ENCODE measurements at regions not wholly inside any gene's neighbourhood (a gene's known extent, or its start where the extent isn't known, plus 50 kb on each side); places are given as distances from the start of the nearest gene placed in this dataset.

DNA sequence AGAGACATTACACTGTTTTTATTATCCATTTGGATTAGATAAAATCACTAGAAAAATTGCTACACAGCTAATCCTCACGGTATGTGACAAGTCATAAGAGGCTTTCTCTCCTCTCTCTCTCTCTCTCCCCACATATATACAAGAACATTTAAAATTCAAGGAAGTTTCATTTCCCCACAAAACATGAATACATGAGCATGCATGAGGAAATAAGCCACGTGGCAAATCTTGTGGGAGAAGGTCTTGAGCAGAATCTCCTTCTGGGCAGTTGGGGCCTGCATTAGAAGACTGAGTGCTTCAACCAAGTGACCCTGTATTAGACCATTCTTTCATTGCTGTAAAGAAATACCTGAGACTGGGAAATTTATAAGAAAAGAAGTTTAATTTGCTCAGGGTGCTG, 1313.1 kb downstream of the MRPL39 start:
- Mint-ChIP-seq H3K27ac (no peak overlapping the region), H3K4me1 (no peaks in the 10 kb centered on the region), H3K27me3 (ENCODE audit: low read depth) (no peaks in the 10 kb centered on the region), H3K4me3 (no peak overlapping the region), H3K36me3 (no peaks in the 10 kb centered on the region), H3K9me3 (peaks cover 16% of the 10 kb centered on the region)
- TF ChIP-seq, protein P1, sequence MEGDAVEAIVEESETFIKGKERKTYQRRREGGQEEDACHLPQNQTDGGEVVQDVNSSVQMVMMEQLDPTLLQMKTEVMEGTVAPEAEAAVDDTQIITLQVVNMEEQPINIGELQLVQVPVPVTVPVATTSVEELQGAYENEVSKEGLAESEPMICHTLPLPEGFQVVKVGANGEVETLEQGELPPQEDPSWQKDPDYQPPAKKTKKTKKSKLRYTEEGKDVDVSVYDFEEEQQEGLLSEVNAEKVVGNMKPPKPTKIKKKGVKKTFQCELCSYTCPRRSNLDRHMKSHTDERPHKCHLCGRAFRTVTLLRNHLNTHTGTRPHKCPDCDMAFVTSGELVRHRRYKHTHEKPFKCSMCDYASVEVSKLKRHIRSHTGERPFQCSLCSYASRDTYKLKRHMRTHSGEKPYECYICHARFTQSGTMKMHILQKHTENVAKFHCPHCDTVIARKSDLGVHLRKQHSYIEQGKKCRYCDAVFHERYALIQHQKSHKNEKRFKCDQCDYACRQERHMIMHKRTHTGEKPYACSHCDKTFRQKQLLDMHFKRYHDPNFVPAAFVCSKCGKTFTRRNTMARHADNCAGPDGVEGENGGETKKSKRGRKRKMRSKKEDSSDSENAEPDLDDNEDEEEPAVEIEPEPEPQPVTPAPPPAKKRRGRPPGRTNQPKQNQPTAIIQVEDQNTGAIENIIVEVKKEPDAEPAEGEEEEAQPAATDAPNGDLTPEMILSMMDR (IDR thresholded peaks at IDR 0.05; ENCODE audit: unreplicated experiment), result no peak
- DNase-seq (ENCODE audit: low spot score in 2 of 2, unreplicated experiment in 2 of 2), result no peak

DNA sequence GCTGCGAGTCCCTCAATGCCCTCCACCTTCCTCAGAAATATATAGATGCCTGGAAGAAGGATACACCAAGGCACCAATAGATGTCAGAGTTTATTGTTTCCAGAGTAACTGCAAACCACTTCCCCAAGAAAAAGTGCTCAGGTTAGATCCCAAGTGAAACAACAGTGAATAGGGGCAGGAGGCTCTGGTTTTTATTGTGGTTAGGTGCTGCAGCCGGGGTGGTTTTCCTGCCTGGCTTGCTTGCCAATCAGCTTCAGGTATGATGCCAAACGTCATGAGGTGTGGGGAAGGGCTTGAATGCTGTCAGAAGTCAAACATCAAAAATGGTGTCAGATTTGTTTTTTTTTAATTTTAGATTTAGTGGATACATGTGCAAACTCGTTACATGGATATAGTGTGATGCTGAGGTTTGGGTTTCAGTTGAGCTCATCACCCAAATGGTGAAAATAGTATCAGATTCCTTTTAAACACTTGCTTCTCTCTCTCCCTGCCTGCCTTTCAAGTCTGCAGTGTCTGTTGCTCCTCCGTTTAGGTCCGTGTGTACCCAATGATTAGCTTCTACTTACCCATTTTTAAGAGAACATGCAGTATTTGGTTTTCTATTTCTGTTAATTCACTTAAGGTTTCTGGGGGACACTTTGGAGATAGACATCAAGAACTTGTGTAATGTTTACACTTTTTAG, 1317.0 kb downstream of the MRPL39 start:
- peaks cover 16% of the 10 kb centered on the region for H3K9me3 Mint-ChIP-seq
- TF ChIP-seq, protein P1 (IDR thresholded peaks at IDR 0.05; ENCODE audit: unreplicated experiment), result no peak
- no peaks in the 10 kb centered on the region for H3K4me1 Mint-ChIP-seq
- no peaks in the 10 kb centered on the region for H3K27me3 Mint-ChIP-seq (ENCODE audit: low read depth)
- no peaks in the 10 kb centered on the region for H3K36me3 Mint-ChIP-seq
- H3K27ac Mint-ChIP-seq, result no peak overlapping the region
- DNase-seq (ENCODE audit: low spot score in 2 of 2, unreplicated experiment in 2 of 2), result no peak
- no peak overlapping the region for H3K4me3 Mint-ChIP-seq

DNA sequence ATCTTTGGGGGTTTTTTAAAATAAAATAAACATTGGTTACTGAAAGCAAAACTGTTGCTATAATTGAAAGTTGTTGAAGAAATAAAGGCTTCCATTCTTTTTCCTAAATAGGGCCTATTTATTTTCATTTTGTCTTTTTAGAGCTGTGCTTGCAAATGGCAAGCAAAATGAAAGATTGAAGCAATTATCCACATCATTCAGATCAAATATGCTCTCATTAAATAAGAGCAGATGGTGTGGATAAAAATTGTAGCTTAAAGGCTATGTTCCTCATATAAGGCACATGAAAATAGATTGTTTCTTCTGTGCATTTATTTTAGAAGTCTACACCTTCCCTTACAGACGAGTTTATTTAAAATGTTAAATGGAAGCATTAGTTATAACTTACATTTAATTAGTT, 1317.7 kb downstream of the MRPL39 start:
- Mint-ChIP-seq H3K4me3 (no peak overlapping the region), H3K27me3 (ENCODE audit: low read depth) (no peaks in the 10 kb centered on the region), H3K27ac (no peak overlapping the region), H3K36me3 (no peaks in the 10 kb centered on the region), H3K9me3 (peaks cover 17% of the 10 kb centered on the region), H3K4me1 (no peaks in the 10 kb centered on the region)
- TF ChIP-seq, protein P1 (IDR thresholded peaks at IDR 0.05; ENCODE audit: unreplicated experiment), result no peak
- DNase-seq (ENCODE audit: low spot score in 2 of 2, unreplicated experiment in 2 of 2), result no peak

DNA sequence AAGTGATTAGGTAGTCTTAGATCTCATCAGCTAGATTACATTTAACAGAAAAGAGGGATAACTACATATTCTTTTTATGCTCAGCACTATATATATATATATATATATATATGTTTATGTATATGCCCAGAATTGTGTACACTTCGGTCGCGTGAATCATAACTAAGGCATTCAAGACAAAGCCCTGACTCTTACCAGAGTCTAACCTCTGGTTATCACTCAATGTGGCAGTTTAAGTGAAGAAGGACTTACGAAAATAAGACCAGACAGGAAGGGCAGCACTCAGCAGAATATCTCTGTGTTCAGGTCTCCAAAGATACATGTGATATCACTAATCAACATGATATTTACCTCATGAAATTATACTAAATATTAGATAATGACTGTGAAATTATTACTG, 1326.7 kb downstream of the MRPL39 start:
- H3K4me1 Mint-ChIP-seq, result no peaks in the 10 kb centered on the region
- TF ChIP-seq, protein P1 (IDR thresholded peaks at IDR 0.05; ENCODE audit: unreplicated experiment), result no peak
- no peak overlapping the region for H3K27ac Mint-ChIP-seq
- H3K27me3 Mint-ChIP-seq (ENCODE audit: low read depth), result no peaks in the 10 kb centered on the region
- peaks cover 39% of the 10 kb centered on the region for H3K9me3 Mint-ChIP-seq
- no peak for DNase-seq (ENCODE audit: low spot score in 2 of 2, unreplicated experiment in 2 of 2)
- no peak overlapping the region for H3K4me3 Mint-ChIP-seq
- no peaks in the 10 kb centered on the region for H3K36me3 Mint-ChIP-seq

DNA sequence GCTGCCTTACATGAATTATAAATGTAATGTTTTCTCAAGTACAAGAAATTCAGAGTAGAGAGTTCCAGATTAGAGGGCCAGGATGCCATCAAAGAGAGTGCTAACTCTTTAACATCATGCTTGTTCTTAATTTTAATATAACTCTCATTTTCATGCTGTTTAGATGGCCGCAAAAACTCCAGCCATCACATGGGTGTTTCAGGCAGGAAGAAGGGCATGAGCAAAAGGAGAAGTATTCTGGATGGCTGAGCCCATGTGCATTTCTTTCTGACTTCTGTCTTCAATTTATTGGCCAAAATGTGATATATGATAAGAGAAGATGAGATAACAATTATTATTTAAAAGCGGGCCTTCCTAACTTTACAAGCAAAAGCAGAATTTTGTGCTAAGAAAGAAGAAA, 1328.6 kb downstream of the MRPL39 start:
- Mint-ChIP-seq H3K36me3 (no peaks in the 10 kb centered on the region), H3K4me1 (no peaks in the 10 kb centered on the region), H3K4me3 (no peak overlapping the region), H3K27ac (no peak overlapping the region), H3K9me3 (peaks cover 35% of the 10 kb centered on the region), H3K27me3 (ENCODE audit: low read depth) (no peaks in the 10 kb centered on the region)
- DNase-seq (ENCODE audit: low spot score in 2 of 2, unreplicated experiment in 2 of 2), result no peak
- TF ChIP-seq, protein P1 (IDR thresholded peaks at IDR 0.05; ENCODE audit: unreplicated experiment), result no peak

DNA sequence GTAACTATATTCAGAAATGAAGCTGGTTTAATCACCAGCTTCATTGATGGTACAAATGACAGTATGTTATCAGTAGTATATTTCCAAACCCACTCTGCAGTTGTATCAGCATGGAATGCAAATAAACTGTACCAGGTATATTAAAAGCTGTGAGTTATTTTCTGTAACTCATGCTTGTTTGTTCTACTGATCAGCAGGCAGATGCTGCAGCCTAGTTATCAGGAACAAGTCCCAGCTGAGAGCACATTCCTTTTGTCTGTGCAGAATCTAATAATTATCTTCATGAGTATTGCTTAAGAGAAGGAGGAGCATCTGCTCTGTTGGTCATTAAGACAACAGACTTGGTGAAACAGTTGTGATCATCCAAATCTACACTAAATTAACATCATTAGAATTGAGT, 1331.1 kb downstream of the MRPL39 start:
- H3K4me3 Mint-ChIP-seq, result no peak overlapping the region
- H3K9me3 Mint-ChIP-seq, result peaks cover 37% of the 10 kb centered on the region
- no peak overlapping the region for H3K27ac Mint-ChIP-seq
- H3K27me3 Mint-ChIP-seq (ENCODE audit: low read depth), result no peaks in the 10 kb centered on the region
- TF ChIP-seq, protein P1 (IDR thresholded peaks at IDR 0.05; ENCODE audit: unreplicated experiment), result no peak
- no peaks in the 10 kb centered on the region for H3K4me1 Mint-ChIP-seq
- H3K36me3 Mint-ChIP-seq, result no peaks in the 10 kb centered on the region
- no peak for DNase-seq (ENCODE audit: low spot score in 2 of 2, unreplicated experiment in 2 of 2)

Measured in mesothelial cell of epicardium (in vitro differentiated cells).